Posterior cingulate gyrus (tissue), 11 donors: ENCODE measurements at regions not wholly inside any gene's neighbourhood (a gene's known extent, or its start where the extent isn't known, plus 50 kb on each side); places are given as distances from the start of the nearest gene placed in this dataset.
A peak's percentile ranks its signal among the peaks of the same experiment; 100 is the strongest.
"Not testable (repeated sequence)": the region's sequence is repeated elsewhere in the genome, so short reads cannot be mapped to it uniquely, and the experiment has no call there.

Source experiments
- DNase-seq, 10 donors: peaks; one replicate each; pipeline versions ENCODE4 v3.0.0 to v3.0.0-alpha.2; 2020 to 2021; ENCODE audit warnings: mixed read lengths in 3 of 10
- intact Hi-C: fragments of 100-400 bp; cut with DNase I; formaldehyde crosslinking; loops from one replicate; pipeline ENCODE4 v1.15.1; 2023

DNA sequence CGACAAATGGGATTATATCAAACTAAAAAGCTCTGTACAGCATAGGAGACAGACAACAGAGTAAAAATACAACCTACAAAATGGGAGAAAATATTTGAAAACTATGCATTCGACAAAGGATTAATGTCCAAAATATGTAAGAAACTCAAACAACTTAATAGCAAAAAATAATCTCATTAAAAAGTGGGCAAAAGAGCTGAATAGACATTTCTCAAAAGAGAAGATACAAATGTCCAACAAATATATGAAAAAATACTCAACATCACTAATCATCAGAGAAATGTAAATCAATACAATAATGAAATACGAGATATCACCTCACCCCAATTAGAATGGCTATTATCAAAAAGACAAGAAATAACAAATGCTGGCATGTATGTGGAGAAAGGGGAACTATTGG is 272.9 kb downstream of the KLHL13 start:
- DNase-seq = no peak
- intact Hi-C loops = no loop called here

- no peak for DNase-seq
- intact Hi-C loops = no loop called here
Measured at GRCh38 chrX:117840645-117841044, 276.0 kb downstream of the KLHL13 start.

- intact Hi-C loops = no loop called here
- DNase-seq = no peak
Measured at GRCh38 chrX:117839544-117839943, 277.1 kb downstream of the KLHL13 start.

GRCh38 chrX:117838581-117839331 is 277.9 kb downstream of the KLHL13 start:
- intact Hi-C loops = no loop called here
- no peak for DNase-seq

- DNase-seq = no peak
- intact Hi-C loops = no loop called here
Measured at GRCh38 chrX:117835034-117835433, 281.6 kb downstream of the KLHL13 start.

DNA sequence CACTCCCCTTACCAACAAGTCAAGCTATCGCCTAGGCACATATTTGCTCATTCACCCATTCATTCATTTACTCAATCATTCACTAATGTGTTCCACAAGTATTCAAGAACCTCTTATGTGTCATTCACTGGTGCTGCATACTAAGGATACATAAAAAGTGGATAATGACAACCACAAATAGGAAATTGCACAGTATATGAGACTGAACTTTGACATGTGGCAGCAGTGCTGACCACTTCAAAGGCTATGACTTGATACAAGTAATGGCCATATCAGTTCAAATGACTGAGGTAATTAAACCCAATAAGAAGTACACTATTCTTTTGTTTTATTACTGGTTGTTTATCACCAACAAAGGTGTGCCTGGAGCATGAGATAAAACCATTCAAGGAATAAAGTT is 282.5 kb downstream of the KLHL13 start:
- intact Hi-C loops = no loop called here
- DNase-seq = no peak

GRCh38 chrX:117821472-117821871 is 295.1 kb downstream of the KLHL13 start:
- DNase-seq, intact Hi-C loops: not testable (repeated sequence)

DNA sequence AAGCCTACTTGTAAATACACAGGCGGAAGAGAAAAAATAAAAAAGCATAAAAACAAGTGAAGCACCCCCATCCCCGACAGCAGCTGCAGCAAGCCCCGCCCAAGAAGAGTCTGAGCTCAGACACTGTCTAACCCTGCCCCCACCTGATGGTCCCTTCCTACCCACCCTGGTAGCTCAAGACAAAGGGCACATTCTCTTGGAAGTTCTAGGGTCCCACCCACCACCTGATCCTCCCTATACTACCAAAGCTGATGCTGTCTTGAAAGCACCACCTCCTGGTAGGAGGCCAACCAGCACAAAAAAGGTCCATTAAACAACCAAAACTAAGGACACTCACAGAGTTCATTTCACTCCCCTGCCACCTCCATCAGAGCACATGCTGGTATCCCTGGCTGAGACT is 308.2 kb downstream of the KLHL13 start:
- DNase-seq = peak in 1 of 10 donors; percentile 55
- intact Hi-C loops = no loop called here

- intact Hi-C loops = no loop called here
Measured at GRCh38 chrX:117803463-117803862, 313.1 kb downstream of the KLHL13 start.

DNA sequence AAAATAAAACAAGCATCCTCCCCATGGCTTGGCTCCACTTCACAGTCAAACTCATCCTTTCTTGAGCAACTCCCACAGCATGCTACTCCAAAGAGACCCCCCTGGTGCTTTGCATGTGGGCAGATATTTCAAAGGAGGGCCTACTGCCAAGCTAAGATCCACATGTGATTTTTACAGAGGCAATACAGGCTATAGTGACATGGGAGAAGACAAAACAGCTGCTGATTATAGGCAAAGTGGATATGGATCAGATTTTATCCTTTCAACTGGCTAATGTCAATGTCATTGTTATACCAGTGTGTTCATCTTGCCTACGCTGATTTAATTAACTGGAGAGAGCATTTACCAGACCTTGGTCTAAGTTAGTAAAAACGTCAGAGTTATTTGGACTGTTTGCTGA is 328.3 kb downstream of the KLHL13 start:
- DNase-seq = no peak
- intact Hi-C loops = no loop called here

More at GRCh38 chrX:117803463-117803862, 313.1 kb downstream of the KLHL13 start:
- DNase-seq = no peak

DNA sequence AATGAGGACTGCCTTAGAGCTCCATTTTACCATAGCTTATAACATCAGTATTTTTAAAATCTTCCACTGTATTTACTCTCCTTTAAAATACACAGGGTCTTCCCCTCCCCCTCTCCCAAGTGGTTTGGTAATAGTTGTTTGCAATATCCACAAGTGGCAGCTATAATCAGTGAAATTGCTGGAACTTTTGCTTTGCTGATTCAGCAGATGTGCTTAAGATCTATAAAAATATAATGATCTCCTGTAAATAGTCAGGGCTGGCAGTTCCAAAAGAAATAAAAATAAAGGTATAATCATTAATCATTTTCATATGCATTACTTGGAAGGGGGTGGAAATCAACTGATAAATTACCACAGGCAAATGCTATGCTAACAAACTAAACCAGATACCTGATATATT is 345.2 kb downstream of the KLHL13 start:
- DNase-seq = no peak
- intact Hi-C loops = no loop called here

DNA sequence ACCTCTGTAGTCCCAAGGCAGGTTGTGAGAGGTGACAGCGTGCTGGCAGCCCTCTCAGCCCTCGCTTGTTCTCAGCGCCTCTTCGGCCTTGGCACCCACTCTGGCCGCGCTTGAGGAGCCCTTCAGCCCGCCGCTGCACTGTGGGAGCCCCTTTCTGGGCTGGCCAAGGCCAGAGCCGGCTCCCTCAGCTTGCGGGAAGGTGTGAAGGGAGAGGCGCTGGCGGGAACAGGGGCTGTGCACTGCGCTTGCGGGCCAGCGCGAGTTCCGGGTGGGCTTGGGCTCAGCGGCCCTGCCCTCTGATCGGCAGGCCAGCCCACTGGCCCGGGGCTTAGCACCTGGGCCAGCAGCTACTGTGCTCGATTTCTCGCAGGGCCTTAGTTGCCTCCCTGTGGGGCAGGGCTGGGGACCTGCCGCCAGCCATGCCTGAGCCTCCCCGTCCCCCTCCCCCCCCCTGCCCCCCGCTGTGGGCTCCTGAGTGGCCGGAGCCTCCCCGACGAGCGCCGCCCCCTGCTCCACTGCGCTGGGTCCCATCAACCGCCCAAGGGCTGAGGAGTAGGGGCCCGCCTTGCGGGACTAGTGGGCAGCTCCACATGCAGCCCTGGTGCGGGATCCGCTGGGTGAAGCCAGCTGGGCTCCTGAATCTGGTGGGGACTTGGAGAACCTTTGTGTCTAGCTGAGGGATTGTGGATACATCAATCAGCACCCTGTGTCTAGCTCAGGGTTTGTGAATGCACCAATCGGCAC is 347.6 kb downstream of the KLHL13 start:
- intact Hi-C loops = no loop called here
- peak in 2 of 10 donors; percentile 50 to 65 for DNase-seq

GRCh38 chrX:117765211-117765610 is 351.4 kb downstream of the KLHL13 start:
- no peak for DNase-seq
- intact Hi-C loops = no loop called here

DNA sequence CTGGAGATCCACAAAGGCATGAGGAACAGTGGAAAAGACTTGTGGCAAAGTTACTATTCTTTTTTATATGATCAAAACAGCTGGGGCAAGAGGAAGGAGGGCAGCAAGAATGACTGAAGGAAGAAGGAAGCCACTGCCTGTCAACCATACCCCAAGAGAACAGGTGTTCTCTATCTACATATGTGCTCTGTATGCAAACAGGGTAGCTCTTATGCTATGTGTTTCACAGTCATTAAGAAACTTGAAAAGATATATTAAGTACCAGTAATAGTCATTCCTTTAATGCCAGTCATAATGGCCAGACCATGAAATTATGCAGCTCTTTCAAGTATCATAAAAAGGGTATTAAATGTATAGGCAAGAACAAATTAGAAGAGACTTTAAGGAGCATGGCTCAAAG is 363.9 kb downstream of the KLHL13 start:
- intact Hi-C loops = no loop called here
- no peak for DNase-seq

GRCh38 chrX:117751155-117751554 is 365.5 kb downstream of the KLHL13 start:
- intact Hi-C loops = no loop called here

DNA sequence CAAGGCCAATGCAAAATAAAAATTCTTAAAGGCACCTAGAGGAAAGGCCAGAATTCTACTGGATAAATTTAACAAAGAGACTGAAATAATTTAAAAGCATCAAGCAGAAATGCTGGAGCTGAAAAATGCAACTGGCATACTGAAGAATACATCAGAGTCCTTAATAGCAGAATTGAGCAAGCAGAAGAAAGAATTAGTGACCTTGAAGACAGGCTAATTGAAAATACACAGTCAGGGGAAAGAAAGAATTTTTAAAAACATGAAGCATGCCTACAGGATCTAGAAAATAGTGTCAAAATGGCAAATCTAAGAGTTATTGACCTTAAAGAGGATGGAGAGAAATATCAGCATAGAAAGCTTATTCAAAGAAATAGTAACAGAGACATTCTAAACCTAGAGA is 371.7 kb downstream of the KLHL13 start:
- DNase-seq = no peak
- intact Hi-C loops = no loop called here

More at GRCh38 chrX:117751155-117751554, 365.5 kb downstream of the KLHL13 start:
- DNase-seq = no peak

DNA sequence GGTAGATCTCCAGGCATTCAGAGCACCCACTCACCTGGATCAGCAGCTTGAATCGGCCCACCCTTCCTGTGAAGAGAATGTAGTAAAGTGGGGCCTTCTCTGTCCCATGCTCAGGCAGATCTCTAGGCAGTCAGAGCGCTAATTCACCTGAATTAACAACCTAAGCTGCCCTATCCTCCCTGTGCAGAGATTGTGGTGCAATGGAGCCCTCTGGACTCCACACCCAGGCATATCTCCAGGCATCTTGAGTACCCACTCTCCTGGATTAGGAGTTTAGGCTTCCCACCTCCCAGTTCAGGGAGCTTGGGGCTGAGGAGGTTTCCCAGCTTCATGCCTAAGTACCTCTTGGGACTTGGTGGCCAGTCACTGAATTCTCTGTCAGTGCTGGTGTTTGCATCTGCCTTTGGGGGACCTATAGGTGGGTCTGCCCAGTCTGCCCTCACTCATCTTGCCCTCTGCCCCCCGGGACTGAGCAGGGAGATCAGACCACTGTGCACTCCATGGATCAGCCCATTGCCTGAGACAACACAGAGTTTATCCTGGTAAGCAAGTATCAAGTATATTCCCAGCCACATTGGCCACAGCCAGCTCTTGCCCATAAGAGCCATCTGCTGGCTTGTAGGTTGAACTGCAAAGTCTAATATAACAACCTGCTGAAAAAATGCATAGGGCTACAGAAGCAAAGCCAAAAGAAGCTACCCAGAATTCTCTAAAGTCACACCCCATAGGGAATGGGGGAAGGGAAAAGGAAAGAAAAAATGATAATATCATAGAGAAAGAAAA is 372.9 kb downstream of the KLHL13 start:
- intact Hi-C loops = no loop called here
- DNase-seq = peak in 1 of 10 donors; percentile 9

DNA sequence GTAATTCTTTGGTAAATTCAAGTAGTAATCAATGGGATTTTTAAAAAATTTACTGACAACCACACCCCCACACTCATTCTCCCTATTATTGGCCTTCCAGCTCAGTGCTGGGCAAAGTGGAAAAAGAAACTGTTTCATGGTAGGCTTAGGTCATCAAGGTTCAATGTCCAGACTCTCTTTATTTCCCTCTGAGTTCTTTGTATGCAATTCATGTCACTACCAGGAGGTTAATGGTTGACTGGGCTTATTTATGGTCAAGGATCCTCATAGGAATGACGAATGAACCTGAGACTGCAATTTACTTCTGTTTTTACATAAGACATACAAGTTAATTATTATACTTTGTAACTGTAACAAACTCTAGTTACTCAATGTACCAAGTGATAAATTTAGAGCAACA is 403.2 kb downstream of the KLHL13 start:
- DNase-seq = no peak
- intact Hi-C loops = no loop called here

DNA sequence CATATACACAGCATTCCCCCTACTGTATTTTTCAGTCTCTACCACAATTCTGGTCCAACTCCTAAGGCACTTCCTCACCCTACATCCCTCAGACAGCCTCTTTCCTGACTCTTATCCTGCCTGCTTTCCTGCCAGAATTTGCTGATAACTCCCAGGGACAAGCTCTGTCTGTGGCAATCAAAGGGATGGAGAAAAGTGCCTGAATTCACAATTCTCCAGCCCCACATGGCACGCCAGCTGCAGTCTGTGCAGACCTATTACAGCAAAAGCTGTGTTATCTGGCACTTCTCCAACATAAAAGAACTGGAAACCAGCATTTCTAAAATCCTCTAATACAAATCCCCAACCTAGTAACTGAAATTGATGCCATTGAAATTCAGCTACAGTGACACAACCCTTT is 404.8 kb downstream of the KLHL13 start:
- no peak for DNase-seq
- intact Hi-C loops = no loop called here

GRCh38 chrX:117707948-117708743 is 408.5 kb downstream of the KLHL13 start:
- intact Hi-C loops = no loop called here

More at GRCh38 chrX:117707948-117708743, 408.5 kb downstream of the KLHL13 start:
- DNase-seq = no peak
